Neuronal stem cell (in vitro differentiated cells): ENCODE measurements at regions not wholly inside any gene's neighbourhood (a gene's known extent, or its start where the extent isn't known, plus 50 kb on each side); places are given as distances from the start of the nearest gene placed in this dataset.

Source experiments
- DNase-seq: peaks from one replicate; pipeline ENCODE4 v3.0.0-alpha.2; 2013; ENCODE audit warnings: low spot score
- H2AFZ ChIP-seq: one replicate; pipeline ENCODE4 v1.6.1; 2013; ENCODE audit warnings: mild to moderate bottlenecking, low read length, inconsistent platforms
- H2AK5ac ChIP-seq: 2 replicates; pipeline ENCODE4 v1.6.1; 2013; ENCODE audit warnings: low read depth, mild to moderate bottlenecking, inconsistent platforms, low read length, moderate library complexity, mixed read lengths
- H2BK120ac ChIP-seq: 2 replicates; pipeline ENCODE4 v1.6.1; 2013; ENCODE audit warnings: low read depth, mild to moderate bottlenecking, inconsistent platforms, low read length, moderate library complexity, mixed read lengths
- H2BK12ac ChIP-seq: one replicate; pipeline ENCODE4 v1.6.1; 2013; ENCODE audit warnings: low read length, inconsistent platforms
- H2BK15ac ChIP-seq: 2 replicates; pipeline ENCODE4 v1.6.1; 2013; ENCODE audit warnings: mild to moderate bottlenecking, low read length, inconsistent platforms, mixed read lengths
- H2BK5ac ChIP-seq: one replicate; pipeline ENCODE4 v1.6.1; 2013; ENCODE audit warnings: inconsistent platforms, mild to moderate bottlenecking, low read length, moderate library complexity
- H3K14ac ChIP-seq: one replicate; pipeline ENCODE4 v1.6.1; 2013; ENCODE audit warnings: low read length, inconsistent platforms
- H3K18ac ChIP-seq: 2 replicates; pipeline ENCODE4 v1.6.1; 2013; ENCODE audit warnings: low read length, inconsistent platforms
- H3K23ac ChIP-seq: 2 replicates; pipeline ENCODE4 v1.6.1; 2013; ENCODE audit warnings: low read depth, mild to moderate bottlenecking, mixed read lengths, low read length, inconsistent platforms; ENCODE audit not compliant: poor library complexity
- H3K27ac ChIP-seq: replicated peaks from 3 replicates; pipeline ENCODE4 v1.5.1; 2013; ENCODE audit warnings: low read length, inconsistent platforms
- H3K27me3 ChIP-seq, 3 experiments: 2 replicates each; pipeline ENCODE4 v1.6.1; 2013; ENCODE audit warnings: low read length in 3 of 3, mild to moderate bottlenecking in 2 of 3, inconsistent platforms in 1 of 3, low read depth in 1 of 3, mixed read lengths in 1 of 3, moderate library complexity in 1 of 3; ENCODE audit not compliant: control insufficient read depth in 3 of 3, insufficient read depth in 3 of 3
- H3K36me3 ChIP-seq, 2 donors: replicated peaks in 1 of 2; 2 replicates each; pipeline ENCODE4 v1.6.1; 2013; ENCODE audit warnings: low read length in 2 of 2; ENCODE audit not compliant: control insufficient read depth in 2 of 2, insufficient read depth in 2 of 2
- H3K4ac ChIP-seq: 2 replicates; pipeline ENCODE4 v1.6.1; 2013; ENCODE audit warnings: inconsistent platforms, mild to moderate bottlenecking, low read length, moderate library complexity
- H3K4me1 ChIP-seq, 2 donors: 1 replicate in 1 of 2; 2 replicates in 1 of 2; pipeline ENCODE4 v1.6.1; 2013; ENCODE audit warnings: low read length in 2 of 2, low read depth in 1 of 2; ENCODE audit not compliant: control insufficient read depth in 2 of 2, insufficient read depth in 1 of 2
- H3K4me2 ChIP-seq: one replicate; pipeline ENCODE4 v1.6.1; 2013; ENCODE audit warnings: mild to moderate bottlenecking, low read length, inconsistent platforms; ENCODE audit not compliant: insufficient read depth, poor library complexity, severe bottlenecking
- H3K4me3 ChIP-seq, 2 donors: 2 replicates each; pipeline ENCODE4 v1.5.1; 2013; ENCODE audit warnings: low read length in 2 of 2, mild to moderate bottlenecking in 2 of 2, inconsistent platforms in 1 of 2, moderate library complexity in 1 of 2
- H3K79me1 ChIP-seq: one replicate; pipeline ENCODE4 v1.6.1; 2013; ENCODE audit warnings: low read depth, mild to moderate bottlenecking, inconsistent platforms, low read length, moderate library complexity
- H3K9ac ChIP-seq: one replicate; pipeline ENCODE4 v1.6.1; 2013; ENCODE audit warnings: mild to moderate bottlenecking, low read depth, low read length, inconsistent platforms; ENCODE audit not compliant: poor library complexity
- H3K9me3 ChIP-seq, 2 donors: replicated peaks in 1 of 2; 2 replicates each; pipeline versions ENCODE3 to v1.6.1; 2013; ENCODE audit warnings: low read length in 2 of 2, mild to moderate bottlenecking in 2 of 2, inconsistent platforms in 1 of 2, low read depth in 1 of 2, mixed read lengths in 1 of 2, moderate library complexity in 1 of 2; ENCODE audit not compliant: control insufficient read depth in 2 of 2, insufficient read depth in 1 of 2
- H4K8ac ChIP-seq: one replicate; pipeline ENCODE4 v1.6.1; 2013; ENCODE audit warnings: low read depth, mild to moderate bottlenecking, inconsistent platforms, low read length, moderate library complexity
- H4K91ac ChIP-seq: one replicate; pipeline ENCODE4 v1.6.1; 2013; ENCODE audit warnings: low read length, low read depth, mild to moderate bottlenecking, inconsistent platforms; ENCODE audit not compliant: poor library complexity
- WGBS, 2 donors: extraction: QIAGEN DNeasy Blood & Tissue Kit; methylation state at CpG; one replicate each; pipeline ENCODE4 v1.1.7; 2013; ENCODE audit warnings: missing lambda C conversion rate in 2 of 2, mixed read lengths in 1 of 2; ENCODE audit not compliant: insufficient read length in 2 of 2, insufficient replicate concordance in 1 of 2; ENCODE audit errors: extremely low coverage in 2 of 2; 5-methylcytosine and 5-hydroxymethylcytosine counted together

DNA sequence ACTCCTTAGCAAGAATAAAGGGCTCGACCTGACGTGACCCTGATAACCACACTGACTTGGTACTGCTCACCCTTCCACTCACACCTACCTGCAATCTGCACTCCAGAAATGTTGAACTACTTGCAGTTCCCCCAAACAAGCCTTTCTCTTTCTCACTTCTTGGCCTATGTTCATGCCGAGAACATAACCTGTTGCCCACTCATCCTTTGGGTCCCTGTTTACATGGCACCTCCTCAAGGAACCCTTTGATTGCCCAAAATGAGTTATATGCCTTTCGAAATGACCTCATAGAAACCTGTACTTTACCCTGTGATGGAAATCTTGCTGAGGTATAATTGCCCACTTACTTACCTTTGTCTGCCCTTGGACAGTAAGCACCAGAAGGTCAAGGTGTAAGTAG lies 96.2 kb downstream of the TMCO5A start:
- no peaks in the 10 kb centered on the region for H3K27me3 ChIP-seq
- no peak overlapping the region for H2AFZ ChIP-seq
- no peak overlapping the region for H3K4ac ChIP-seq
- no peak overlapping the region for H3K14ac ChIP-seq
- no peak overlapping the region for H3K23ac ChIP-seq
- no peak overlapping the region for H4K8ac ChIP-seq
- no peak overlapping the region for H2BK15ac ChIP-seq
- no peak overlapping the region for H2BK12ac ChIP-seq
- no peaks in the 10 kb centered on the region for H3K4me1 ChIP-seq
- H2AK5ac ChIP-seq = no peak overlapping the region
- WGBS, 2 donors = no CpG with 5 or more reads among the region's 4 CpGs
- H3K18ac ChIP-seq = no peak overlapping the region
- H3K79me1 ChIP-seq = no peaks in the 10 kb centered on the region
- H3K4me2 ChIP-seq = no peak overlapping the region
- no peak overlapping the region for H4K91ac ChIP-seq
- H3K9ac ChIP-seq = no peak overlapping the region
- no peaks in the 10 kb centered on the region for H3K36me3 ChIP-seq
- DNase-seq = no peak
- H3K27ac ChIP-seq = no peak overlapping the region
- no peak overlapping the region for H2BK120ac ChIP-seq
- H3K4me3 ChIP-seq = no peak overlapping the region
- peaks cover 2 to 3% of the 10 kb centered on the region in 2 donors for H3K9me3 ChIP-seq
- H2BK5ac ChIP-seq = no peak overlapping the region

DNA sequence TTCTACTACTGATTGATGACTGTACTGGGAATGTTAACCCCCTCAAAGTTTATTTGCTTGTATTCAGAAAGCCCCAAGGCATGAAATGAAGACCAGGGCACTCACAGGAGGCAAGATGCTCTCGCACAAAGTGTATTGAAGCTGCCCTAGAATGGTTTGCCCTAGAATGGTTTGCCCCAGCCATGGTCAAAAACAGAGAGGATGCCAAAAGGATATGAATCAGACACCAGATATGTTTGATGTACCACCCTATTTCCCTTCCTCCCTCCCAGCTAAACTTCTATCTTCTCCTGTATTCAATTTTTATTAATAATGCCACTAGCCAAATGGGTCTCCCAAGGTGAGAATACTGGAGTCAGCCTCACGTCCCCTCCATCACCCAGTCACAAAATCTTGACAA lies 101.3 kb downstream of the TMCO5A start:
- WGBS, 2 donors = no CpG with 5 or more reads among the region's 2 CpGs
- H2BK15ac ChIP-seq = no peak overlapping the region
- no peak overlapping the region for H3K4me2 ChIP-seq
- no peak overlapping the region for H3K4ac ChIP-seq
- no peak overlapping the region for H3K18ac ChIP-seq
- H2AFZ ChIP-seq = no peak overlapping the region
- H3K9me3 ChIP-seq = peaks cover 0 to 2% of the 10 kb centered on the region in 2 donors
- no peak overlapping the region for H3K4me3 ChIP-seq
- H3K4me1 ChIP-seq = no peaks in the 10 kb centered on the region
- H4K91ac ChIP-seq = no peak overlapping the region
- no peak overlapping the region for H3K23ac ChIP-seq
- H3K36me3 ChIP-seq = no peaks in the 10 kb centered on the region
- H2BK5ac ChIP-seq = no peak overlapping the region
- no peak overlapping the region for H2AK5ac ChIP-seq
- H4K8ac ChIP-seq = no peak overlapping the region
- H3K79me1 ChIP-seq = no peaks in the 10 kb centered on the region
- H2BK120ac ChIP-seq = no peak overlapping the region
- no peak for DNase-seq
- no peak overlapping the region for H3K27ac ChIP-seq
- H3K14ac ChIP-seq = no peak overlapping the region
- H3K9ac ChIP-seq = no peak overlapping the region
- no peak overlapping the region for H2BK12ac ChIP-seq
- no peaks in the 10 kb centered on the region for H3K27me3 ChIP-seq

DNA sequence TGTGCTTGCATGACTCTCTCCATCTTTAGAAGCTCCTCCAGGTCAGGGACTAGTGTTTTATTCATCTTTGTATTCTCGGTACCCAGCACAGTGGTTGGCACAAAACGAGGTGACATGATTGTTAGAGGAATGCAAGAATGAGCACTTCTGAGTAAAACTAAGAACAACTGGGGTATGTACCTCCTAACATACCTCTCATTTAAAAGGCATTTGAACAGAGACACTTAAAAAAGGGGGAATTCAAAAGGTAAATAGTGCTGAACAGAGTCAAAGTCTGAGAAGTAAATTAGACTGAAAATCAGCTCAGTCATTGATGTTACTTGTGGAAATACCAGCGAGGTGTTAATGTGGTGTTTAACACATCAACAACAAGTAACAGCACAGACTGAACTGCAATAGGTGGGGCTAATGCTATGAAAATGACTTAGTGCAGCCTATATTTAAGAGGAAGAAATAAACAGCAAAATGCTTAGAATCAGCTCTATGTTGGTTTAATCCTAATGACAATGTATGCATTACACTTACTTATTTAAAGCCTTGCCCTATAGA lies 102.4 kb downstream of the TMCO5A start:
- Histone ChIP-seq H2AFZ (no peak overlapping the region), H3K27me3 (no peaks in the 10 kb centered on the region), H3K4me3 (no peak overlapping the region), H2BK12ac (no peak overlapping the region), H3K4ac (no peak overlapping the region), H2BK120ac (no peak overlapping the region), H4K8ac (no peak overlapping the region), H2BK5ac (no peak overlapping the region), H3K23ac (no peak overlapping the region), H3K9ac (no peak overlapping the region), H3K9me3 (peaks cover 0 to 2% of the 10 kb centered on the region in 2 donors), H2AK5ac (no peak overlapping the region), H4K91ac (no peak overlapping the region), H3K4me1 (no peaks in the 10 kb centered on the region), H2BK15ac (no peak overlapping the region), H3K14ac (no peak overlapping the region), H3K18ac (no peak overlapping the region), H3K79me1 (no peaks in the 10 kb centered on the region), H3K4me2 (no peak overlapping the region), H3K36me3 (no peaks in the 10 kb centered on the region), H3K27ac (no peak overlapping the region)
- DNase-seq = no peak
- no CpG with 5 or more reads among the region's 3 CpGs for WGBS, 2 donors

GRCh38 chr15:38038659-38039442 lies 104.4 kb downstream of the TMCO5A start:
- Histone ChIP-seq H3K23ac (no peak overlapping the region), H4K8ac (no peak overlapping the region), H2BK120ac (no peak overlapping the region), H3K4me3 (no peak overlapping the region), H2BK5ac (no peak overlapping the region), H2BK12ac (no peak overlapping the region), H3K9me3 (peaks cover 0 to 2% of the 10 kb centered on the region in 2 donors), H3K14ac (no peak overlapping the region), H2BK15ac (no peak overlapping the region), H3K4me2 (no peak overlapping the region), H4K91ac (no peak overlapping the region), H3K4ac (no peak overlapping the region), H3K79me1 (no peaks in the 10 kb centered on the region), H3K36me3 (no peaks in the 10 kb centered on the region), H2AK5ac (no peak overlapping the region), H3K27ac (no peak overlapping the region), H3K18ac (no peak overlapping the region), H2AFZ (no peak overlapping the region), H3K27me3 (no peaks in the 10 kb centered on the region), H3K4me1 (peaks cover 0 to 6% of the 10 kb centered on the region in 2 donors), H3K9ac (no peak overlapping the region)
- no CpG with 5 or more reads among the region's 4 CpGs for WGBS, 2 donors
- DNase-seq = no peak
